Neural progenitor cell (in vitro differentiated cells): ENCODE measurements at regions not wholly inside any gene's neighbourhood (a gene's known extent, or its start where the extent isn't known, plus 50 kb on each side); places are given as distances from the start of the nearest gene placed in this dataset.

ENCODE experiments used
- CTCF ChIP-seq: fragments of 200-600 bp; sonication (generic); IDR thresholded peaks from 2 replicates; pipeline ENCODE4 v1.5.1; 2017; ENCODE audit warnings: antibody characterized with exemption, mild to moderate bottlenecking
- EZH2 ChIP-seq: fragments of 200-600 bp; sonication (generic); IDR thresholded peaks from 2 replicates; pipeline ENCODE4 v1.6.1; 2017; ENCODE audit warnings: antibody characterized with exemption, mild to moderate bottlenecking, moderate library complexity

DNA sequence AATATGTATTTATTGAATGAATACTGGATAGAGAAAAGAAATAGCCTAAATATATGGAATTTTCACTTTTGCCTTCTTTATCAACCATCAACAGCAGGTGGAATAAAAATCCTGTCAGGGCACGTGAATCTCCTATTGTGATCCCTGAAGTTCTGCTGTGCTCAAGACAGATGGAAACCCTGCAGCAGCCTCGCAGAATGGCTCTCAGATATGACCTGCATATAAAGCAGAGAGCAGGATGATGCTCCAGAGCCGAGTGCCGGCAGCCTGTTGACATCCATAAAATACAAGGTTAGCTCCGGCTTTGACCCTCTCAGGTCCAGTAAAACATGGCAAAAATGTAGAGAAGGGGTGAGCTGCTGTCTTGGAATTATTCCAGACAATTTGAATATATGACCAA is 659.3 kb downstream of the DIAPH3 start:
- TF ChIP-seq CTCF: no peak
- TF ChIP-seq EZH2: no peak
